Erythroblast (primary cell): ENCODE measurements at regions not wholly inside any gene's neighbourhood (a gene's known extent, or its start where the extent isn't known, plus 50 kb on each side); places are given as distances from the start of the nearest gene placed in this dataset.

Experiments used
- GATA1 ChIP-seq: IDR thresholded peaks from 2 replicates; pipeline ENCODE4 v1.6.1; 2011; ENCODE audit warnings: low read depth, mild to moderate bottlenecking, control low read depth, low read length, moderate library complexity
- POLR2A ChIP-seq: IDR thresholded peaks from 2 replicates; pipeline ENCODE4 v1.6.1; 2011; ENCODE audit warnings: mild to moderate bottlenecking, low read length

GRCh38 chr5:120767178-120767820 lies 303.2 kb downstream of the PRR16 start:
- TF ChIP-seq POLR2A (no peak), GATA1 (no peak)
